ENCODE measurements at regions not wholly inside any gene's neighbourhood (a gene's known extent, or its start where the extent isn't known, plus 50 kb on each side); places are given as distances from the start of the nearest gene placed in this dataset.

- Histone ChIP-seq H3K9me3 (ENCODE audit: control insufficient read depth, low read depth, low read length) (no peaks in the 10 kb centered on the region), H3K27ac (ENCODE audit: low read length) (no peak overlapping the region), H3K9ac (ENCODE audit: low read length) (no peak overlapping the region), H3K27me3 (ENCODE audit: control insufficient read depth, insufficient read depth, low read length) (no peaks in the 10 kb centered on the region), H3K4me1 (ENCODE audit: control insufficient read depth, low read depth, low read length) (no peaks in the 10 kb centered on the region), H3K4me3 (ENCODE audit: low read length) (no peak overlapping the region), H3K36me3 (ENCODE audit: control insufficient read depth, low read depth, low read length) (no peaks in the 10 kb centered on the region)
Measured at GRCh38 chr18:10050956-10051355, 137.1 kb downstream of the VAPA start.

- no peaks in the 10 kb centered on the region for H3K4me1 ChIP-seq (ENCODE audit: control insufficient read depth, low read depth, low read length)
- H3K9ac ChIP-seq (ENCODE audit: low read length), result no peak overlapping the region
- H3K9me3 ChIP-seq (ENCODE audit: control insufficient read depth, low read depth, low read length), result no peaks in the 10 kb centered on the region
- no peaks in the 10 kb centered on the region for H3K36me3 ChIP-seq (ENCODE audit: control insufficient read depth, low read depth, low read length)
- H3K27me3 ChIP-seq (ENCODE audit: control insufficient read depth, insufficient read depth, low read length), result no peaks in the 10 kb centered on the region
- H3K27ac ChIP-seq (ENCODE audit: low read length), result no peak overlapping the region
- no peak overlapping the region for H3K4me3 ChIP-seq (ENCODE audit: low read length)
Measured at GRCh38 chr18:10051877-10052631, 138.2 kb downstream of the VAPA start.

GRCh38 chr18:10052871-10053270, 139.1 kb downstream of the VAPA start:
- H3K9ac ChIP-seq (ENCODE audit: low read length), result no peak overlapping the region
- no peak overlapping the region for H3K27ac ChIP-seq (ENCODE audit: low read length)
- no peaks in the 10 kb centered on the region for H3K9me3 ChIP-seq (ENCODE audit: control insufficient read depth, low read depth, low read length)
- H3K36me3 ChIP-seq (ENCODE audit: control insufficient read depth, low read depth, low read length), result no peaks in the 10 kb centered on the region
- H3K4me1 ChIP-seq (ENCODE audit: control insufficient read depth, low read depth, low read length), result no peaks in the 10 kb centered on the region
- no peaks in the 10 kb centered on the region for H3K27me3 ChIP-seq (ENCODE audit: control insufficient read depth, insufficient read depth, low read length)
- no peak overlapping the region for H3K4me3 ChIP-seq (ENCODE audit: low read length)

- Histone ChIP-seq H3K36me3 (ENCODE audit: control insufficient read depth, low read depth, low read length) (no peaks in the 10 kb centered on the region), H3K9ac (ENCODE audit: low read length) (no peak overlapping the region), H3K27ac (ENCODE audit: low read length) (no peak overlapping the region), H3K27me3 (ENCODE audit: control insufficient read depth, insufficient read depth, low read length) (no peaks in the 10 kb centered on the region), H3K4me3 (ENCODE audit: low read length) (no peak overlapping the region), H3K9me3 (ENCODE audit: control insufficient read depth, low read depth, low read length) (no peaks in the 10 kb centered on the region), H3K4me1 (ENCODE audit: control insufficient read depth, low read depth, low read length) (no peaks in the 10 kb centered on the region)
Measured at GRCh38 chr18:10053861-10054260, 140.0 kb downstream of the VAPA start.

GRCh38 chr18:10054366-10054765, 140.6 kb downstream of the VAPA start:
- Histone ChIP-seq H3K9me3 (ENCODE audit: control insufficient read depth, low read depth, low read length) (no peaks in the 10 kb centered on the region), H3K9ac (ENCODE audit: low read length) (no peak overlapping the region), H3K27ac (ENCODE audit: low read length) (no peak overlapping the region), H3K4me1 (ENCODE audit: control insufficient read depth, low read depth, low read length) (no peaks in the 10 kb centered on the region), H3K4me3 (ENCODE audit: low read length) (no peak overlapping the region), H3K27me3 (ENCODE audit: control insufficient read depth, insufficient read depth, low read length) (no peaks in the 10 kb centered on the region), H3K36me3 (ENCODE audit: control insufficient read depth, low read depth, low read length) (no peaks in the 10 kb centered on the region)

GRCh38 chr18:10055125-10055750, 141.4 kb downstream of the VAPA start:
- Histone ChIP-seq H3K27ac (ENCODE audit: low read length) (no peak overlapping the region), H3K4me1 (ENCODE audit: control insufficient read depth, low read depth, low read length) (no peaks in the 10 kb centered on the region), H3K9ac (ENCODE audit: low read length) (no peak overlapping the region), H3K27me3 (ENCODE audit: control insufficient read depth, insufficient read depth, low read length) (no peaks in the 10 kb centered on the region), H3K36me3 (ENCODE audit: control insufficient read depth, low read depth, low read length) (no peaks in the 10 kb centered on the region), H3K4me3 (ENCODE audit: low read length) (no peak overlapping the region), H3K9me3 (ENCODE audit: control insufficient read depth, low read depth, low read length) (no peaks in the 10 kb centered on the region)

GRCh38 chr18:10056506-10056905, 142.7 kb downstream of the VAPA start:
- no peaks in the 10 kb centered on the region for H3K27me3 ChIP-seq (ENCODE audit: control insufficient read depth, insufficient read depth, low read length)
- H3K27ac ChIP-seq (ENCODE audit: low read length), result no peak overlapping the region
- H3K4me1 ChIP-seq (ENCODE audit: control insufficient read depth, low read depth, low read length), result peaks cover 3% of the 10 kb centered on the region
- no peaks in the 10 kb centered on the region for H3K9me3 ChIP-seq (ENCODE audit: control insufficient read depth, low read depth, low read length)
- no peak overlapping the region for H3K4me3 ChIP-seq (ENCODE audit: low read length)
- no peaks in the 10 kb centered on the region for H3K36me3 ChIP-seq (ENCODE audit: control insufficient read depth, low read depth, low read length)
- no peak overlapping the region for H3K9ac ChIP-seq (ENCODE audit: low read length)

GRCh38 chr18:10057401-10057893, 143.6 kb downstream of the VAPA start:
- no peak overlapping the region for H3K4me3 ChIP-seq (ENCODE audit: low read length)

GRCh38 chr18:10057894-10058791, 144.3 kb downstream of the VAPA start:
- H3K27ac ChIP-seq (ENCODE audit: low read length), result no peak overlapping the region
- no peaks in the 10 kb centered on the region for H3K9me3 ChIP-seq (ENCODE audit: control insufficient read depth, low read depth, low read length)
- no peaks in the 10 kb centered on the region for H3K36me3 ChIP-seq (ENCODE audit: control insufficient read depth, low read depth, low read length)
- no peak overlapping the region for H3K4me3 ChIP-seq (ENCODE audit: low read length)
- H3K9ac ChIP-seq (ENCODE audit: low read length), result no peak overlapping the region
- no peaks in the 10 kb centered on the region for H3K27me3 ChIP-seq (ENCODE audit: control insufficient read depth, insufficient read depth, low read length)
- peaks cover 3% of the 10 kb centered on the region for H3K4me1 ChIP-seq (ENCODE audit: control insufficient read depth, low read depth, low read length)

More at GRCh38 chr18:10057401-10057893, 143.6 kb downstream of the VAPA start:
- H3K27ac ChIP-seq (ENCODE audit: low read length), result no peak overlapping the region
- H3K9me3 ChIP-seq (ENCODE audit: control insufficient read depth, low read depth, low read length), result no peaks in the 10 kb centered on the region
- no peaks in the 10 kb centered on the region for H3K27me3 ChIP-seq (ENCODE audit: control insufficient read depth, insufficient read depth, low read length)
- H3K4me1 ChIP-seq (ENCODE audit: control insufficient read depth, low read depth, low read length), result peaks cover 3% of the 10 kb centered on the region
- H3K36me3 ChIP-seq (ENCODE audit: control insufficient read depth, low read depth, low read length), result no peaks in the 10 kb centered on the region
- H3K9ac ChIP-seq (ENCODE audit: low read length), result no peak overlapping the region

- Histone ChIP-seq H3K9me3 (ENCODE audit: control insufficient read depth, low read depth, low read length) (no peaks in the 10 kb centered on the region), H3K27me3 (ENCODE audit: control insufficient read depth, insufficient read depth, low read length) (no peaks in the 10 kb centered on the region), H3K4me3 (ENCODE audit: low read length) (no peak overlapping the region), H3K9ac (ENCODE audit: low read length) (no peak overlapping the region), H3K27ac (ENCODE audit: low read length) (no peak overlapping the region), H3K36me3 (ENCODE audit: control insufficient read depth, low read depth, low read length) (no peaks in the 10 kb centered on the region), H3K4me1 (ENCODE audit: control insufficient read depth, low read depth, low read length) (peaks cover 3% of the 10 kb centered on the region)
Measured at GRCh38 chr18:10059610-10060468, 146.0 kb downstream of the VAPA start.

- H3K4me1 ChIP-seq (ENCODE audit: control insufficient read depth, low read depth, low read length), result peaks cover 3% of the 10 kb centered on the region
- no peak overlapping the region for H3K27ac ChIP-seq (ENCODE audit: low read length)
- no peak overlapping the region for H3K4me3 ChIP-seq (ENCODE audit: low read length)
- H3K9ac ChIP-seq (ENCODE audit: low read length), result no peak overlapping the region
- H3K27me3 ChIP-seq (ENCODE audit: control insufficient read depth, insufficient read depth, low read length), result no peaks in the 10 kb centered on the region
- no peaks in the 10 kb centered on the region for H3K9me3 ChIP-seq (ENCODE audit: control insufficient read depth, low read depth, low read length)
- H3K36me3 ChIP-seq (ENCODE audit: control insufficient read depth, low read depth, low read length), result no peaks in the 10 kb centered on the region
Measured at GRCh38 chr18:10060469-10060782, 146.6 kb downstream of the VAPA start.

All from iPS-18a (cell line).